GM20000 (cell line): ENCODE measurements at regions not wholly inside any gene's neighbourhood (a gene's known extent, or its start where the extent isn't known, plus 50 kb on each side); places are given as distances from the start of the nearest gene placed in this dataset.

Experiments
- DNase-seq: peaks from one replicate; pipeline ENCODE4 v3.0.0; 2012; ENCODE audit warnings: low spot score
- TF ChIP-seq, protein P1 (sequence below): IDR thresholded peaks from 2 replicates; pipeline ENCODE4 v1.5.1; 2012; ENCODE audit warnings: mild to moderate bottlenecking, control low read depth; ENCODE audit errors: extremely low read depth, missing control alignments

DNA sequence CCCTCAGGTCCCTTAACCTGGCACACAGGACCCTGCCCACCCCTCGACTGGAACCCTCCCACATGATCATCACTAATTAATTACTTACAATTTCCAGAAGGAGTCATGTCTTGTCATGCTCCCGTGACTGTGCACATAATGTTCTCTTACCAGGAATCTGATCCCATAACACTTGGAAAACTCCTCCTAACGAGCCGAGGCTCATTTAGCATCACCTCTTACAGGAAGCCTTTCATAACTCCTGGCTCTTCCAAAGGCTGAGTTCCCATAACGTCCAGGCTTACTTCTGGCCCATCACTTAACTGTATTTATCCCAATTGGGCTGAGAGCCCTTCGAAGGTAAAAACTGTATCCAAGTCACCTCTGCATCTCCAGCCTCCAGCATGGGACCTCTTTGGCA, 147.9 kb upstream of the JUN start:
- DNase-seq, result no peak
- TF ChIP-seq, protein P1, sequence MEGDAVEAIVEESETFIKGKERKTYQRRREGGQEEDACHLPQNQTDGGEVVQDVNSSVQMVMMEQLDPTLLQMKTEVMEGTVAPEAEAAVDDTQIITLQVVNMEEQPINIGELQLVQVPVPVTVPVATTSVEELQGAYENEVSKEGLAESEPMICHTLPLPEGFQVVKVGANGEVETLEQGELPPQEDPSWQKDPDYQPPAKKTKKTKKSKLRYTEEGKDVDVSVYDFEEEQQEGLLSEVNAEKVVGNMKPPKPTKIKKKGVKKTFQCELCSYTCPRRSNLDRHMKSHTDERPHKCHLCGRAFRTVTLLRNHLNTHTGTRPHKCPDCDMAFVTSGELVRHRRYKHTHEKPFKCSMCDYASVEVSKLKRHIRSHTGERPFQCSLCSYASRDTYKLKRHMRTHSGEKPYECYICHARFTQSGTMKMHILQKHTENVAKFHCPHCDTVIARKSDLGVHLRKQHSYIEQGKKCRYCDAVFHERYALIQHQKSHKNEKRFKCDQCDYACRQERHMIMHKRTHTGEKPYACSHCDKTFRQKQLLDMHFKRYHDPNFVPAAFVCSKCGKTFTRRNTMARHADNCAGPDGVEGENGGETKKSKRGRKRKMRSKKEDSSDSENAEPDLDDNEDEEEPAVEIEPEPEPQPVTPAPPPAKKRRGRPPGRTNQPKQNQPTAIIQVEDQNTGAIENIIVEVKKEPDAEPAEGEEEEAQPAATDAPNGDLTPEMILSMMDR, result no peak

- DNase-seq, result no peak
- TF ChIP-seq, protein P1, result no peak
Observed at GRCh38 chr1:58932859-58933598, 149.2 kb upstream of the JUN start.

GRCh38 chr1:58933599-58933926, 149.7 kb upstream of the JUN start:
- no peak for DNase-seq

DNA sequence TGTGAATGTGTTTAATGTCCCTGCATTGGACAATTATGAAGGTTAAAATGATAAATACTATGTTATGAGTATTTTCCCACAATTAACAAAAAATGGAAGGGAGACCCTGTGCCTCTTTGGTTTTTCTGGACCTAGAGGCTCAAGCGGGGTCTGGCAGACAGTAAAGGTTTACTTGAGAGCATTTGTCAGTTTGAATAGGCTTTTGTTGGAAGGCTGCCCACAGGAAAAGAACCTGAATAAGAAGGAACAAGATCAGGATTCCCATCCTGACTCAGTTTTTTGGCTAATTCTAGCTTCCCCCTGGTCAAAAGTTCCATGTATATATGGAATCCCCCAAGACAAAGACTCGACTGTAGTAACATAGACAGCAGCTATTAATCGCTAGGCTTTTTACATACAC, 150.9 kb upstream of the JUN start:
- DNase-seq, result no peak
- TF ChIP-seq, protein P1, result no peak

More at GRCh38 chr1:58933599-58933926, 149.7 kb upstream of the JUN start:
- TF ChIP-seq, protein P1, result no peak

DNA sequence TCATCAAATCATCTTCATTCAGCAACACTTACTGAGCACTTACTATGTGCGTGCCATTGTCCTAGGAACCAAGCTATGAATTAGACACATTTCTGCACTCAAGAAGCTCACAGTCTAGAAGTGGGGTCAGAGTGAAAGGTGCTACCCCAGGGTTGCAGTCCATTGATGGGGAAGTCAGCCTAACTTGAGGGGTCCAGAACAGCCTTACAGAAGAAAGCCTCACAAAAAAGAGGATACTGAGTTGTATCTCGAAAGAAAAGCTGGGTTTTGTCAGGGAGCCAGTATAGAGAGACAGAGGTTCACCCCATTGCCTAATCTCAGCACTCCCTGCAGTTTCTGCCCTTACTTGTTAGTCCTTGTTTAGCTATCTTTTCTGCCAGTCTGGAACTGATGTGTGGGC, 153.1 kb upstream of the JUN start:
- no peak for DNase-seq
- TF ChIP-seq, protein P1, result no peak

DNA sequence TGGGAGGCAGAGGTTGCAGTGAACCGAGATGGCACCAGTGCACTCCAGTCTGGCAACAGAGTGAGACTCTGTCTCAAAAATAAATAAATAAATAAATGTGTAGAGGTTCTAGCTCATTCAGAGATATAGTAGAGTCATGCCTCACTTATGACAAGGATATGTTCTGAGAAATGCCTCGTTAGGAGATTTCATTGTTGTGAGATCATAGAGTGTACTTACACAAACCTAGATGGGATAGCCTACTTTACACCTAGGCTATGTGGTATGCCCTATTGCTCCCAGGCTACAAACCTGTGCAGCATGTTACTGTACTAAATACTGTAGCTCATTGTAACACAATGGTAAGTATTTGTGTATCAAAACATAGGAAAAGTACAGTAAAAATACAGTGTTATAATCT, 155.3 kb upstream of the JUN start:
- TF ChIP-seq, protein P1, result no peak
- no peak for DNase-seq

DNA sequence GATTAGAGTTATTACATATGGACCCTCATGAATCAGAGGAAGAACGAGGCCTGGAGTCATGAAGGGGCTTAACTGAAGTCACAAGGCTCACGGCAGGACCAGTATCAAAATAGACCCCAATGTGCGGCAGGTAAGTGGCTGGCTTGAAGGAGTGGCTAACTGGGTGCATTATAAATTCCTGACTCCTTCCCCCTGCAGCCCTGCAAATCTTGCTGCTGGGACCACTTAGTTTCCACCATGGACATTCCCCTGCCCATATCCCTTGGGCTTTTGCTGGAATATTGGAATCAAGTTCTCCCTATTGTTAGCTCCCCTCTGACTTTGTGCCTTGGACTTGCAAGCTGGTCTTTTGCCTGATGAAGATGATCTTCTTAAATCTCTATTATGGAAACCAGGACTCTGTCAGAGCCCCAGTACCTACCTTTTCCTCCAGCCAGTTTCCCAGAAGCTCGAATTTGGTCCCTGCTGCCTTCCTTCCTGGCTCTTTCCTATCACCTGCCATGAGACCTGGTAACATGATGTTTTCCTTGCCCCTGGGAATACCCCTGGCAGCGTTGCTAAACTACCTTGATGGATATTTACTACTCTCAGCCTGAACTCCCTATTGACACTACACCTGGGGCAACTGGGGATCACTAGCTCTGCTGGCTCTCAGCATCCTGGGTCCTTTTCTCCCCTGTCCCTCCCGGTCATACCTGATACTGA, 156.0 kb upstream of the JUN start:
- no peak for DNase-seq
- TF ChIP-seq, protein P1, result no peak
